Thyroid gland (tissue), 4 donors: ENCODE measurements at regions not wholly inside any gene's neighbourhood (a gene's known extent, or its start where the extent isn't known, plus 50 kb on each side); places are given as distances from the start of the nearest gene placed in this dataset.

Experiments used
- CTCF ChIP-seq, 6 experiments: fragments of 200-600 bp in 3 of 6; fragments of 450-650 bp in 3 of 6; sonication (generic) in 3 of 6; IDR thresholded peaks; one replicate each; pipeline ENCODE4 v1.5.1; 2016 to 2019; ENCODE audit warnings: antibody characterized with exemption in 6 of 6, mild to moderate bottlenecking in 2 of 6, inconsistent platforms in 1 of 6, moderate library complexity in 1 of 6
- POLR2A ChIP-seq, 2 donors: fragments of 450-650 bp; IDR thresholded peaks; one replicate each; pipeline ENCODE4 v1.6.1; 2017; ENCODE audit warnings: antibody characterized with exemption in 2 of 2, mild to moderate bottlenecking in 2 of 2, moderate library complexity in 1 of 2

GRCh38 chrX:10381193-10381592 is 224.4 kb downstream of the CLCN4 start:
- no peak for TF ChIP-seq CTCF (IDR thresholded peaks at IDR 0.05)
- TF ChIP-seq POLR2A (IDR thresholded peaks at IDR 0.05): no peak
